Keratinocyte (primary cell): ENCODE measurements at regions not wholly inside any gene's neighbourhood (a gene's known extent, or its start where the extent isn't known, plus 50 kb on each side); places are given as distances from the start of the nearest gene placed in this dataset.

ENCODE experiments used
- DNase-seq: peaks from one replicate; pipeline ENCODE4 v3.0.0-alpha.2; 2011; ENCODE audit warnings: low read depth, missing footprints, low spot score
- FAIRE-seq: peaks from 2 replicates; lab custom pipeline; 2011; peaks lifted over from hg19 to GRCh38; lab: Jason Lieb, UNC
- H2AFZ ChIP-seq: 2 replicates; pipeline ENCODE4 v1.6.0; 2012; ENCODE audit warnings: low read length, control low read depth, inconsistent platforms; ENCODE audit not compliant: control insufficient read depth
- H3K27ac ChIP-seq: 2 replicates; pipeline ENCODE4 v1.5.1; 2011; ENCODE audit warnings: low read length; ENCODE audit not compliant: control insufficient read depth, insufficient read depth
- H3K27me3 ChIP-seq: 3 replicates; pipeline ENCODE4 v1.6.0; 2011; ENCODE audit warnings: low read length; ENCODE audit not compliant: control insufficient read depth, insufficient read depth; ENCODE audit errors: extremely low read depth
- H3K36me3 ChIP-seq, 2 experiments: 2 replicates in 1 of 2; 3 replicates in 1 of 2; pipeline ENCODE4 v1.5.1; 2011; ENCODE audit warnings: low read length in 2 of 2, mild to moderate bottlenecking in 1 of 2; ENCODE audit not compliant: control insufficient read depth in 2 of 2, insufficient read depth in 2 of 2; ENCODE audit errors: extremely low read depth in 1 of 2
- H3K4me1 ChIP-seq: 3 replicates; pipeline ENCODE4 v1.5.1; 2011; ENCODE audit warnings: low read length; ENCODE audit not compliant: control insufficient read depth, insufficient read depth; ENCODE audit errors: extremely low read depth
- H3K4me2 ChIP-seq: 3 replicates; pipeline ENCODE4 v1.6.0; 2011; ENCODE audit warnings: low read depth, low read length; ENCODE audit not compliant: control insufficient read depth, insufficient read depth; ENCODE audit errors: extremely low read depth
- H3K4me3 ChIP-seq, 3 experiments: fragments of 200-600 bp in 1 of 3; sonication (generic) in 1 of 3; 2 replicates in 2 of 3; 3 replicates in 1 of 3; pipeline ENCODE4 v1.5.1; 2011 to 2016; ENCODE audit warnings: low read length in 3 of 3, mild to moderate bottlenecking in 3 of 3, control low read depth in 2 of 3, inconsistent platforms in 1 of 3, low read depth in 1 of 3, mixed read lengths in 1 of 3, mixed run types in 1 of 3, moderate library complexity in 1 of 3; ENCODE audit not compliant: control insufficient read depth in 2 of 3, insufficient read depth in 2 of 3; ENCODE audit errors: extremely low read depth in 1 of 3
- H3K79me2 ChIP-seq: 2 replicates; pipeline ENCODE4 v1.6.0; 2012; ENCODE audit warnings: low read length; ENCODE audit not compliant: control insufficient read depth, insufficient read depth
- H3K9ac ChIP-seq: 3 replicates; pipeline ENCODE4 v1.6.0; 2011; ENCODE audit warnings: low read length; ENCODE audit not compliant: control insufficient read depth, insufficient read depth; ENCODE audit errors: extremely low read depth
- H3K9me1 ChIP-seq: 3 replicates; pipeline ENCODE4 v1.6.0; 2011; ENCODE audit warnings: low read length; ENCODE audit not compliant: control insufficient read depth, insufficient read depth; ENCODE audit errors: extremely low read depth
- H3K9me3 ChIP-seq: 2 replicates; pipeline ENCODE4 v1.5.1; 2012; ENCODE audit warnings: low read depth, low read length; ENCODE audit not compliant: control insufficient read depth
- H4K20me1 ChIP-seq: 3 replicates; pipeline ENCODE4 v1.6.0; 2011; ENCODE audit warnings: low read length; ENCODE audit not compliant: control insufficient read depth, insufficient read depth; ENCODE audit errors: extremely low read depth
- CTCF ChIP-seq, 3 experiments: IDR thresholded peaks in 1 of 3; conservative IDR thresholded peaks in 1 of 3; optimal IDR thresholded peaks in 1 of 3; 2 replicates in 2 of 3; 3 replicates in 1 of 3; pipeline versions ENCODE3 to v1.5.1; 2011; ENCODE audit warnings: low read length in 3 of 3, mild to moderate bottlenecking in 3 of 3, moderate library complexity in 2 of 3, control low read depth in 1 of 3, inconsistent platforms in 1 of 3; ENCODE audit not compliant: insufficient read depth in 2 of 3; ENCODE audit errors: extremely low read depth in 1 of 3
- EZH2 ChIP-seq: IDR thresholded peaks from one replicate; pipeline ENCODE4 v1.6.1; 2012; ENCODE audit warnings: inconsistent platforms, mild to moderate bottlenecking, low read length, moderate library complexity
- dilution Hi-C: fragments of 300-500 bp; cut with MboI; formaldehyde crosslinking; loops from one replicate; pipeline ENCODE4 v1.7.0; 2020; ENCODE audit warnings: low sequenced_read_pairs; ENCODE audit not compliant: extremely low pct_ligation_motif_present

GRCh38 chr21:20419772-20420171 lies 578.4 kb upstream of the NCAM2 start:
- no peak for DNase-seq
- no peaks in the 10 kb centered on the region for H3K79me2 ChIP-seq
- H3K9ac ChIP-seq = no peak overlapping the region
- no peak overlapping the region for H2AFZ ChIP-seq
- no peaks in the 10 kb centered on the region for H3K9me3 ChIP-seq
- H3K4me3 ChIP-seq = no peak overlapping the region
- dilution Hi-C loops = no loop called here
- no peak overlapping the region for H3K27ac ChIP-seq
- no peaks in the 10 kb centered on the region for H3K36me3 ChIP-seq
- H3K27me3 ChIP-seq = no peaks in the 10 kb centered on the region
- no peak for FAIRE-seq
- H3K4me1 ChIP-seq = no peaks in the 10 kb centered on the region
- no peak overlapping the region for H3K4me2 ChIP-seq
- TF ChIP-seq CTCF (optimal IDR thresholded peaks at IDR 0.05 in 1 of 3, IDR thresholded peaks at IDR 0.05 in 1 of 3, conservative IDR thresholded peaks at IDR 0.05 in 1 of 3; ENCODE audit: extremely low read depth in 1 of 3, insufficient read depth in 2 of 3, low read length in 3 of 3) (no peak), EZH2 (no peak)
- H4K20me1 ChIP-seq = no peaks in the 10 kb centered on the region
- no peaks in the 10 kb centered on the region for H3K9me1 ChIP-seq

GRCh38 chr21:20424943-20425342 lies 573.3 kb upstream of the NCAM2 start:
- FAIRE-seq = no peak
- H3K9me3 ChIP-seq = peaks cover 5% of the 10 kb centered on the region

More at GRCh38 chr21:20424943-20425342, 573.3 kb upstream of the NCAM2 start:
- no peaks in the 10 kb centered on the region for H3K79me2 ChIP-seq
- H3K9me1 ChIP-seq = no peaks in the 10 kb centered on the region
- no peak overlapping the region for H3K4me3 ChIP-seq
- H4K20me1 ChIP-seq = no peaks in the 10 kb centered on the region
- H3K4me1 ChIP-seq = no peaks in the 10 kb centered on the region
- H3K27me3 ChIP-seq = no peaks in the 10 kb centered on the region
- DNase-seq = no peak
- H3K36me3 ChIP-seq = no peaks in the 10 kb centered on the region
- dilution Hi-C loops = no loop called here
- H3K9ac ChIP-seq = no peak overlapping the region
- TF ChIP-seq EZH2 (no peak), CTCF (optimal IDR thresholded peaks at IDR 0.05 in 1 of 3, IDR thresholded peaks at IDR 0.05 in 1 of 3, conservative IDR thresholded peaks at IDR 0.05 in 1 of 3; ENCODE audit: extremely low read depth in 1 of 3, insufficient read depth in 2 of 3, low read length in 3 of 3) (no peak)
- no peak overlapping the region for H2AFZ ChIP-seq
- H3K4me2 ChIP-seq = no peak overlapping the region
- no peak overlapping the region for H3K27ac ChIP-seq
